Endodermal cell (in vitro differentiated cells): ENCODE measurements at regions not wholly inside any gene's neighbourhood (a gene's known extent, or its start where the extent isn't known, plus 50 kb on each side); places are given as distances from the start of the nearest gene placed in this dataset.

Experiments
- DNase-seq: peaks from one replicate; pipeline ENCODE4 v3.0.0-alpha.2; 2017
- H3K27ac ChIP-seq: 2 replicates; pipeline ENCODE4 v1.5.1; 2013; ENCODE audit warnings: mild to moderate bottlenecking, low read depth, low read length, moderate library complexity
- H3K27me3 ChIP-seq: 2 replicates; pipeline ENCODE4 v1.6.1; 2013; ENCODE audit warnings: mild to moderate bottlenecking, low read length, moderate library complexity; ENCODE audit not compliant: insufficient read depth, control insufficient read depth, poor library complexity, severe bottlenecking
- H3K36me3 ChIP-seq: 2 replicates; pipeline ENCODE4 v1.7.0; 2013; ENCODE audit warnings: mild to moderate bottlenecking, low read length, moderate library complexity; ENCODE audit not compliant: control insufficient read depth, insufficient read depth
- H3K4me1 ChIP-seq: one replicate; pipeline ENCODE4 v1.7.0; 2013; ENCODE audit warnings: low read length; ENCODE audit not compliant: control insufficient read depth, insufficient read depth
- H3K4me3 ChIP-seq: 2 replicates; pipeline ENCODE4 v1.5.1; 2013; ENCODE audit warnings: mild to moderate bottlenecking, low read length, moderate library complexity
- H3K9ac ChIP-seq: 2 replicates; pipeline ENCODE4 v1.6.1; 2013; ENCODE audit warnings: mild to moderate bottlenecking, low read length, moderate library complexity; ENCODE audit not compliant: poor library complexity, severe bottlenecking; ENCODE audit errors: extremely low read depth
- H3K9me3 ChIP-seq: 2 replicates; pipeline ENCODE4 v1.6.1; 2013; ENCODE audit warnings: mild to moderate bottlenecking, low read length, moderate library complexity; ENCODE audit not compliant: control insufficient read depth
- H3K27ac Mint-ChIP-seq: 2 replicates; pipeline ENCODE4 v1.8.0; 2020; ENCODE audit warnings: mixed read lengths
- H3K27me3 Mint-ChIP-seq: 2 replicates; pipeline ENCODE4 v1.8.0; 2021; ENCODE audit warnings: mild to moderate bottlenecking, mixed read lengths; ENCODE audit not compliant: insufficient read depth
- H3K36me3 Mint-ChIP-seq: 2 replicates; pipeline ENCODE4 v1.8.0; 2020; ENCODE audit warnings: low read depth, mixed read lengths
- H3K4me1 Mint-ChIP-seq: 2 replicates; pipeline ENCODE4 v1.8.0; 2020; ENCODE audit warnings: mixed read lengths
- H3K4me3 Mint-ChIP-seq: 2 replicates; pipeline ENCODE4 v1.8.0; 2020; ENCODE audit warnings: mild to moderate bottlenecking, moderate library complexity, mixed read lengths
- H3K9me3 Mint-ChIP-seq: 2 replicates; pipeline ENCODE4 v1.8.0; 2020; ENCODE audit warnings: mild to moderate bottlenecking, mixed read lengths
- WGBS, 2 experiments: methylation state at CpG; one replicate each; pipeline versions ENCODE4 v1.1.5 to v1.1.7; 2013; ENCODE audit warnings: missing lambda C conversion rate in 2 of 2, mixed read lengths in 1 of 2; ENCODE audit not compliant: insufficient coverage in 1 of 2, insufficient read length in 1 of 2; 5-methylcytosine and 5-hydroxymethylcytosine counted together
- TF ChIP-seq, protein P1 (sequence below): fragments of 200-600 bp; sonication (generic); conservative IDR thresholded peaks from 2 replicates; pipeline ENCODE4 v1.5.0; 2021; ENCODE audit warnings: antibody characterized with exemption, mild to moderate bottlenecking

DNA sequence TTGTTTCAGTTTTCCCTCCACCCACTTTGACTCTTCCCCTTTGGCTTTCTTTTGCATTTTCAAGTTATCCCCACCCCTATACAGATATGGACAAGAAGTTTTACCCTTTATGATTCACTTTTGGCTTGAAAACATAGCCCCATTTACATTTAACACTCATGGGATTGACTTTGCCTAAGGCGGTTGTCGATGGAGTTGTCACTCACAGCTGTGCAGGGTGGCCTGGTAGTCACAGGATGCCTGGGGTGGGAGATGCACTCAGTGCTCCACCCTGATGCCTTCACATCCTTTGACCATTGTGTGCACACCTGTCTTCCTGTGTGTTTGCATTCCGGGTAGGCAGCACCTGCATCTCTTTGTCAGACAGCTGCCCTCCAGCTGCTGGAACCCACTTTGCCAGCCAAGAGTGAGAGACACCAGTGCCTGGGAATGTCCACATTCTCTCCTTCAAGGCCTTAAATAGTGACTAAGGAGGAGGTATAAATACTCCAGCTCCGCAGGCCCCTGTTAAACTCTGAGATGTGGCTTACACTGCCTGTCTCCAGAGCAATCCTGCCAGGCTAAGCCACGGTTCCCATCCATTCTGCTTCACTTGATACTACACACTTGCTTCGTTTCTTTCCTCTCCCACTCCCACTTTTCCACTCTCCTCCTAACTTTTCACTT, 191.5 kb upstream of the SLC24A5 start:
- WGBS, 2 experiments = 79 to 96% methylated on average over 5 to 6 of the region's 6 CpGs
- no peak overlapping the region for H3K4me3 ChIP-seq
- TF ChIP-seq, protein P1, sequence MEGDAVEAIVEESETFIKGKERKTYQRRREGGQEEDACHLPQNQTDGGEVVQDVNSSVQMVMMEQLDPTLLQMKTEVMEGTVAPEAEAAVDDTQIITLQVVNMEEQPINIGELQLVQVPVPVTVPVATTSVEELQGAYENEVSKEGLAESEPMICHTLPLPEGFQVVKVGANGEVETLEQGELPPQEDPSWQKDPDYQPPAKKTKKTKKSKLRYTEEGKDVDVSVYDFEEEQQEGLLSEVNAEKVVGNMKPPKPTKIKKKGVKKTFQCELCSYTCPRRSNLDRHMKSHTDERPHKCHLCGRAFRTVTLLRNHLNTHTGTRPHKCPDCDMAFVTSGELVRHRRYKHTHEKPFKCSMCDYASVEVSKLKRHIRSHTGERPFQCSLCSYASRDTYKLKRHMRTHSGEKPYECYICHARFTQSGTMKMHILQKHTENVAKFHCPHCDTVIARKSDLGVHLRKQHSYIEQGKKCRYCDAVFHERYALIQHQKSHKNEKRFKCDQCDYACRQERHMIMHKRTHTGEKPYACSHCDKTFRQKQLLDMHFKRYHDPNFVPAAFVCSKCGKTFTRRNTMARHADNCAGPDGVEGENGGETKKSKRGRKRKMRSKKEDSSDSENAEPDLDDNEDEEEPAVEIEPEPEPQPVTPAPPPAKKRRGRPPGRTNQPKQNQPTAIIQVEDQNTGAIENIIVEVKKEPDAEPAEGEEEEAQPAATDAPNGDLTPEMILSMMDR = no peak
- Mint-ChIP-seq H3K27ac (no peak overlapping the region), H3K27me3 (no peaks in the 10 kb centered on the region), H3K4me1 (peaks cover 16% of the 10 kb centered on the region), H3K9me3 (no peaks in the 10 kb centered on the region), H3K4me3 (no peak overlapping the region), H3K36me3 (no peaks in the 10 kb centered on the region)
- H3K4me1 ChIP-seq = peaks cover 7% of the 10 kb centered on the region
- H3K9ac ChIP-seq = no peak overlapping the region
- no peaks in the 10 kb centered on the region for H3K9me3 ChIP-seq
- H3K27ac ChIP-seq = no peak overlapping the region
- H3K27me3 ChIP-seq = no peaks in the 10 kb centered on the region
- DNase-seq = no peak
- H3K36me3 ChIP-seq = no peaks in the 10 kb centered on the region

DNA sequence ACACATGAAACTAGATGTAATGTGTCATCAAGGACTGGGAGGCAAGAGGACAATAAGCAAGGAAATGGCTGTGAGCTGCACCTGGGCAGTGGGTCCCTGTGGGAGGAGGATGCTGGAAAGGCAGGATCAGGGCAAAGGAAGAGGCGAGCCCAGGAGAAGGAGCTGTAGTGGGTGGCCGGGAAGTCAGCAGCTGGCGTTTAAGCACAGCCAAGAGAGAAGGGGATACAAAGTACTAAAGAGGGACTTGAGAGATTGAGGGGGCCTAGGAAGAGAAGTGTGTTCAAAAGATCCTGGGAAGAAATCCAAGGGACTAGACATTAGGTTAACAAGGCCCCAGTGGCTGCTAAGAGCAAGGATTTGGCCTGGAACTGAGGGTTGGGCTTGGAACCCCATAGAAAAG, 188.5 kb upstream of the SLC24A5 start:
- H3K9ac ChIP-seq = no peak overlapping the region
- Mint-ChIP-seq H3K4me3 (no peak overlapping the region), H3K9me3 (no peaks in the 10 kb centered on the region), H3K4me1 (peaks cover 16% of the 10 kb centered on the region), H3K27ac (no peak overlapping the region), H3K27me3 (peaks cover 7% of the 10 kb centered on the region), H3K36me3 (no peaks in the 10 kb centered on the region)
- H3K27ac ChIP-seq = no peak overlapping the region
- H3K4me3 ChIP-seq = no peak overlapping the region
- no peaks in the 10 kb centered on the region for H3K9me3 ChIP-seq
- H3K27me3 ChIP-seq = no peaks in the 10 kb centered on the region
- no peak for DNase-seq
- TF ChIP-seq, protein P1 = no peak
- WGBS, 2 experiments = 92 to 97% methylated on average over 3 of the region's 3 CpGs
- peaks cover 7% of the 10 kb centered on the region for H3K4me1 ChIP-seq
- no peaks in the 10 kb centered on the region for H3K36me3 ChIP-seq

DNA sequence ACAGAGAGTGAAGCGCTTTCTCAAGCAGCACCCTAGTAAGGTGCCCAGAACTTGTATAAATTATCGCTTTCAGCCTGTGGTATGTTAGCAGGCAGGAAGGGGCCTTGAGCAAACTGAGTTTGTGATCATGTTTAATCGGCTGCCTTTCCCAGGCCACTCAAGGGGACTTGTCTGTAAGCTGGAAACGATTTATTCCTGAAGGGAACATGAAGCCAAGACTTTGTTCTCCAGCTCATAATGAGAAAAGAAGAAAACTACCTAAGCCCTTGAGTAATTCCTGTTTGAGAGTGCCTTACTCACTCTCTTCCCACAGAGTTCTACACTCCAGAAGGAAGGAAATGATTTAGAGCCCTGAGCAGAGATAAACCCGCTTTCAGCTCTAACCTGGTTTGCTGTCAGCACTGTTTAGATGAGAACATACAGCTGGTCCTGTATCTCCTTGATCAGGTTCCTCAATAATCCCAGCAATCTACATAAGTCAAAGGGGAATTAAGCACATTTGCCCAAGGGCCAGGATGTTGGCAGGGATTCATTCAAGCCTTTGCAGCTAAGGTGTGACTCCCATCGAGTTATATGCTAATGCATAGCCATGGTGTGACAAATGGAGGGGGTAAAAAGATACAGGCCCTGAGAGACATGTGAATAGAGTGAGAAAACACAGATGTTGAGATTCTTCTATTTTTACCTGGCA, 187.7 kb upstream of the SLC24A5 start:
- 74 to 81% methylated on average over 2 to 6 of the region's 6 CpGs for WGBS, 2 experiments
- TF ChIP-seq, protein P1 = no peak

More for the DNA sequence above, 187.7 kb upstream of the SLC24A5 start:
- Histone ChIP-seq H3K27me3 (no peaks in the 10 kb centered on the region), H3K36me3 (no peaks in the 10 kb centered on the region), H3K9ac (no peak overlapping the region), H3K4me1 (peaks cover 7% of the 10 kb centered on the region), H3K4me3 (no peak overlapping the region), H3K27ac (no peak overlapping the region), H3K9me3 (no peaks in the 10 kb centered on the region)
- Mint-ChIP-seq H3K4me3 (no peak overlapping the region), H3K36me3 (no peaks in the 10 kb centered on the region), H3K4me1 (peaks cover 16% of the 10 kb centered on the region), H3K27ac (no peak overlapping the region), H3K27me3 (peaks cover 7% of the 10 kb centered on the region), H3K9me3 (no peaks in the 10 kb centered on the region)
- peak; percentile 61 for DNase-seq
